H1 (cell line): ENCODE measurements at regions not wholly inside any gene's neighbourhood (a gene's known extent, or its start where the extent isn't known, plus 50 kb on each side); places are given as distances from the start of the nearest gene placed in this dataset.

ENCODE experiments used
- CHD2 ChIP-seq: IDR thresholded peaks from 2 replicates; pipeline ENCODE4 v1.6.1; 2012; ENCODE audit warnings: low read length, improper control_type of control experiment
- SIX5 ChIP-seq: IDR thresholded peaks from 2 replicates; pipeline ENCODE4 v1.6.1; 2011; ENCODE audit warnings: mild to moderate bottlenecking, low read depth, low read length
- TAF1 ChIP-seq: IDR thresholded peaks from 2 replicates; pipeline ENCODE4 v1.6.1; 2011; ENCODE audit warnings: mild to moderate bottlenecking, low read depth, low read length
- TF ChIP-seq, protein P1 (sequence below), 3 experiments: IDR thresholded peaks; 1 replicate in 2 of 3; 2 replicates in 1 of 3; pipeline versions ENCODE4 v1.5.1 to v1.6.1; 2011; ENCODE audit warnings: low read length in 3 of 3, mild to moderate bottlenecking in 3 of 3, inconsistent platforms in 2 of 3, low read depth in 1 of 3, moderate library complexity in 1 of 3; ENCODE audit not compliant: insufficient read depth in 1 of 3; ENCODE audit errors: control extremely low read depth in 1 of 3

GRCh38 chr17:5913641-5914040 is 156.5 kb upstream of the WSCD1 start:
- no peak for TF ChIP-seq SIX5
- no peak for TF ChIP-seq TAF1
- TF ChIP-seq, protein P1, sequence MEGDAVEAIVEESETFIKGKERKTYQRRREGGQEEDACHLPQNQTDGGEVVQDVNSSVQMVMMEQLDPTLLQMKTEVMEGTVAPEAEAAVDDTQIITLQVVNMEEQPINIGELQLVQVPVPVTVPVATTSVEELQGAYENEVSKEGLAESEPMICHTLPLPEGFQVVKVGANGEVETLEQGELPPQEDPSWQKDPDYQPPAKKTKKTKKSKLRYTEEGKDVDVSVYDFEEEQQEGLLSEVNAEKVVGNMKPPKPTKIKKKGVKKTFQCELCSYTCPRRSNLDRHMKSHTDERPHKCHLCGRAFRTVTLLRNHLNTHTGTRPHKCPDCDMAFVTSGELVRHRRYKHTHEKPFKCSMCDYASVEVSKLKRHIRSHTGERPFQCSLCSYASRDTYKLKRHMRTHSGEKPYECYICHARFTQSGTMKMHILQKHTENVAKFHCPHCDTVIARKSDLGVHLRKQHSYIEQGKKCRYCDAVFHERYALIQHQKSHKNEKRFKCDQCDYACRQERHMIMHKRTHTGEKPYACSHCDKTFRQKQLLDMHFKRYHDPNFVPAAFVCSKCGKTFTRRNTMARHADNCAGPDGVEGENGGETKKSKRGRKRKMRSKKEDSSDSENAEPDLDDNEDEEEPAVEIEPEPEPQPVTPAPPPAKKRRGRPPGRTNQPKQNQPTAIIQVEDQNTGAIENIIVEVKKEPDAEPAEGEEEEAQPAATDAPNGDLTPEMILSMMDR (IDR thresholded peaks at IDR 0.05; ENCODE audit: control extremely low read depth in 1 of 3, insufficient read depth in 1 of 3, low read depth in 1 of 3, low read length in 3 of 3), result no peak
- TF ChIP-seq CHD2, result no peak
